GM19324 (cell line): ENCODE measurements at regions not wholly inside any gene's neighbourhood (a gene's known extent, or its start where the extent isn't known, plus 50 kb on each side); places are given as distances from the start of the nearest gene placed in this dataset.

Experiments
- ATAC-seq: cut with Tn5 transposase; IDR thresholded peaks from one replicate; pipeline ENCODE4 v1.9.1; 2021; ENCODE audit warnings: mild to moderate bottlenecking, moderate library complexity; ENCODE audit not compliant: unreplicated experiment, low FRiP score

GRCh38 chr15:97057503-97057902 lies 727.0 kb downstream of the NR2F2 start:
- ATAC-seq, result no peak

- ATAC-seq, result no peak
These were observed 728.8 kb downstream of the NR2F2 start for GRCh38 chr15:97059281-97059680.

GRCh38 chr15:97061392-97061791 lies 730.9 kb downstream of the NR2F2 start:
- ATAC-seq, result no peak

- ATAC-seq, result no peak
These were observed 741.2 kb downstream of the NR2F2 start for GRCh38 chr15:97071668-97072067.

- no peak for ATAC-seq
These were observed 742.0 kb downstream of the NR2F2 start for GRCh38 chr15:97072545-97072944.

DNA sequence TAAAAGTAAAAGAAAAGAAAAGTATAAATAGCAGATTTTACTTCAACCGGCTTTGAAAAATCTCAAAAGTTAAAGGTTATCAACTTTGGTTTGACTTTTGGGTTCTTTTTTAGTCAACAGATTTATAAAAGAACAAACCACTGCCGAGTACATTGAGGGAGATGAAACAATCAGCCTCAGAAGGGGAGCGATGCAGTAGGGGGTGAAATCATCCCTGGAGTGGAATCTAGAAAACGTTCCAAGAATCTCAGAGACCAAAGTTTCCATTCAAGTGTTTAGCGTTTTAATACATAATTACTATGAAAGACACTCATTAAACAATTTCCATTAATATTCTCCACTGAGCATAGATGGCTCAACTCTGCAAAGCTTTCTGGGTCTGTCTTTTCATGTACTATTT lies 745.5 kb downstream of the NR2F2 start:
- no peak for ATAC-seq

- no peak for ATAC-seq
These were observed 747.5 kb downstream of the NR2F2 start for GRCh38 chr15:97077975-97078374.

- no peak for ATAC-seq
These were observed 748.1 kb downstream of the NR2F2 start for GRCh38 chr15:97078591-97078990.

GRCh38 chr15:97081666-97082226 lies 751.2 kb downstream of the NR2F2 start:
- ATAC-seq, result no peak

DNA sequence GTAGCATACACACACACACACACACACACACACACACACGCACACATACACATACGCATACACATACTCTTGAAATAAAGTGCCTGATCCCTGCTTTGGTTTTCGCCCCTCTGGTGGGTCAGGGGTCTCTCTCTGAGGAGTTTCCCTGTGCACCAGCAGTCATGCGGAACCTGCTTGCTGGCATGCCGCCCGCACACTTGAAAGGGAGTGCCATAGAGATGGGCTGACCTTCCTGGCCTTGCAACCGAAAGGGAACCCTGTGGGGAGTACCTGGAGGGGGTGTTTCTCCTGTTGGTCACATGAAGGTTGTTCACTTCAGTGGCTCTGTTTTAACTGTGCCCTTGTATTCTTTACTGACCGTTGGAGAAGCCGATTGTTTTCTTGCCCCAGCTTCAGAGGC lies 752.3 kb downstream of the NR2F2 start:
- ATAC-seq, result no peak

GRCh38 chr15:97084650-97085049 lies 754.1 kb downstream of the NR2F2 start:
- ATAC-seq, result no peak

- no peak for ATAC-seq
These were observed 755.2 kb downstream of the NR2F2 start for GRCh38 chr15:97085731-97086130.

- no peak for ATAC-seq
These were observed 756.7 kb downstream of the NR2F2 start for GRCh38 chr15:97087006-97087741.

GRCh38 chr15:97091093-97091492 lies 760.6 kb downstream of the NR2F2 start:
- no peak for ATAC-seq

- ATAC-seq, result no peak
These were observed 762.2 kb downstream of the NR2F2 start for GRCh38 chr15:97092656-97093055.

- ATAC-seq, result no peak
These were observed 765.9 kb downstream of the NR2F2 start for GRCh38 chr15:97096303-97096835.

GRCh38 chr15:97099040-97099439 lies 768.5 kb downstream of the NR2F2 start:
- no peak for ATAC-seq

GRCh38 chr15:97101572-97101971 lies 771.1 kb downstream of the NR2F2 start:
- ATAC-seq, result no peak

DNA sequence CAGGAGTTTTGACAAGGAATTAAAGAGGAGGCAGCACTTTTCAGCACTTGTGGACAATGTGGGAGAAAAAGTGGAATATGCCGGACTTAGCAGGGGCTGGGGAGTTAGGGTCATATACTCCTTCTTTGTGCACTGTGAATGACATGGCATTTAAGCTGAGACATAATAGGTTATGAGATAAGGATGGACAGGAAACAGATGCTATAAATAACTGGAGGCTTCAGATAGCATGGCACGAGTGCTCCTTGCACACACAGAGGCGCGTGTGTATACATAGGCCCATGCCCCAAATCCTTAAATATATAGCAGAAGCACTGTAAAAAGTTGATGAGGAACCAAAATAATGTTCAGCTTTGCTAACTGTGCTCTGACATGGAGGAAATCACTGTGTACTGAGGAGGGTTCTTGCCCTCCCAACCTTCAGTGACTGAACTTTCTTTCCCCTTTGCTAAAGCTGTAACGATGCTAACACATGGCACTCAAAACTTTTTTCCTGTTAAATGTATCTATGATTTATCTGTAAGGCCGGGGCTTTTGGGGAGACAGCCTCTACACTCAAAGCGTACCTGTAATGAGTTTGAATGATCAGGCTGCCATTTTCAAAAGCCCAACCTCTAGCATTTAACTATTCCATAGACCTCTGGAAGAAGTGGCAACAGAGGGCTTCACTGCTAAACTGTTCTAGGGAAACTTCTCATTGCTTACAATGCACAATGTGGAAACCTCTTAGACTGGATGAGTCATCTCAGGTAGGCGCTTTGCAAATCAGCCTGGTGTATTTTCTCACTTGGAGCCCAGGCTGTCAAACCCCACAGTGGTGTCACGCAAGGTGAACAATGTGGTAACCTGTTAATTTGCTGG lies 784.6 kb downstream of the NR2F2 start:
- no peak for ATAC-seq

GRCh38 chr15:97115761-97116070 lies 785.2 kb downstream of the NR2F2 start:
- no peak for ATAC-seq

- ATAC-seq, result no peak
These were observed 794.3 kb downstream of the NR2F2 start for GRCh38 chr15:97124790-97125189.
